HG03103 (cell line): ENCODE measurements at regions not wholly inside any gene's neighbourhood (a gene's known extent, or its start where the extent isn't known, plus 50 kb on each side); places are given as distances from the start of the nearest gene placed in this dataset.

Source experiments
- ATAC-seq: cut with Tn5 transposase; IDR thresholded peaks from one replicate; pipeline ENCODE4 v1.9.1; 2021; ENCODE audit warnings: low read depth; ENCODE audit not compliant: unreplicated experiment

GRCh38 chr12:124094733-124095132, 121.7 kb downstream of the ZNF664 start:
- ATAC-seq = no peak

DNA sequence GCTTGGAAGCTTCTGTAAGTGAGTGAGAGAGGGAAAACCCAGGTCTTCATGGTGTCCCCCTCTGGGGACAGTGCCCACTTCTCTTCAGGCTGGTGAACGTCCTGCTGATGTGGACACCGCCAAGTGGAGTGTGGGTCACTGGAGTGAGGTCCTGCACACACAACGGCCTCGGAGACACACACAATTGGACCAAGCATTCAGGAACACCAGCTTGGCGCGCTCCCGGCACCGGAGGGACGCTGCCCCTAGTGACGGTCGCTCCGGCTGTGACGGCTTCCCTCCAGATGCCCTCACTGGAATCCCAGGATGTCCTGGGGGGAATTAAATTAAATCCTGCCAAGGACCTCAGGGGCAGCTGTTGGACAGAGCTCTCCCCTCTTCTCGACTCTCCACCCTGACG, 123.1 kb downstream of the ZNF664 start:
- ATAC-seq = no peak

GRCh38 chr12:124096869-124097434, 123.9 kb downstream of the ZNF664 start:
- no peak for ATAC-seq

DNA sequence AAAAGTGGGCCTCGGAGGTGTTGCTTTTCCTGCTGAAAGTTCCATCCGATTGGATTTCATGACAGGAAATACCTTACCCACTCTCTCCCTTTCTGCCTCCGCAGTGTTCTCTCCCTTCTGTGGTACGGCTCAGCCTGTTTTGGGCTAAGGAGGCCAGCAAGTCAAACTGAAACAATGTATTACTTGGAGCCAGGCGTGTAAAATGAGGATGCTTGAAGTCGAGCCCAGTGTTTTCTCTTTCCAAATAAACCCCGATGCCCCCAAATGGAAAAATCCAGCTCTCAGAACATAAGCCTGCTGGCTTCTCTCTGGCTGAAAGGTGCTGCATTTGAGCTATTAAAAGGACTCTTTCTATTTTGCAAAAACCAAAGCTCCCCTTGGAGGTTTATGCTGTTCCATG, 124.7 kb downstream of the ZNF664 start:
- ATAC-seq = no peak

DNA sequence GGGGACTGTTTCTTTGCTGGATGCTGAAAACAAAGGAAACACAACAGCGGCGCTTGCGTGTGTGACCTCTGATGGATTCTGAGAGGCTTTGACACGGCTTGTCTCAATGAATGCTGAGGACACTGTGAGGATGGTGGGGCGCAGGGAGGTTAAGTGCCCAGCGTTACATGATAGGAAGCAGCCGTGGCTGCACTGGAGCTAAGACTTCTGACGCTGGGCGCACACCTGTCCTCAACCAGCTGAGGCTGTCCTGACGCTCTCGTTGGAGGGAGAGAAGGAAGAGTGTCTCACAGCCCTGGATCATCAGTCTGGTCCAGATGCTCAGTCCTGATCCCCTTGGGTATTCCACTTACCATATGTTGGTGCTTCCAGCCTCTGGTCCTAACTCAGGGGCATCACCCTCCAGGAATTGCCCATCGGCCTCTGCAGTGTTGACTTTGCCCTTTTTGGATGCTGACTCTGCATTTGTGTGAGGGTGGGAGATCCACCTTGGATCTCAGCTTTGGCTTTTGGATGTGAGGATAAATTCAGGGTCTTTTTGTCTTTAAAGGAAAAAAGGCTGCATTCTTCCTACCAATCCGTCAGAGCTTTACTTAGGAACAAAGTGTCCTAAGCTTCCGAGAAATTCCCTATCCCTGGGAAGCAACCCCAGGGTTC, 125.2 kb downstream of the ZNF664 start:
- no peak for ATAC-seq

DNA sequence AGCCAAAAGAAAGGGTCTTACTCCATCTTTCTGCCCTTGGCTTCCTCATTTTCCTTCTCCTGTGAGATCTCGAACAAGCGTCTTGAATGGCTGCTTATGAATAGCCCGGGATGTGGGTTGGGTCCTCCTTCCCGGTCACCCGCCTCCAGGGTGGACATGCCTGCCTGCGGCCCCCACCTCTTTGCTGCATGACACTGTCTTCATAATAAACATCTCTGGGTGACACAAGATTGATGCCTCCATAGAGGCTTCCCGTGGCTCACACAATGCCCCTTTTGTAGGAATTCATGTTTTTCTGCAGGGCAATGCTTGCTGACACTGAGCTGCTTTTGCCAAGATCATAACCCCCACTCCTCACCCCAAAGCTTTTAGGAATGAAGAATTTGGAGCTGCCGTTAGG, 125.9 kb downstream of the ZNF664 start:
- no peak for ATAC-seq

DNA sequence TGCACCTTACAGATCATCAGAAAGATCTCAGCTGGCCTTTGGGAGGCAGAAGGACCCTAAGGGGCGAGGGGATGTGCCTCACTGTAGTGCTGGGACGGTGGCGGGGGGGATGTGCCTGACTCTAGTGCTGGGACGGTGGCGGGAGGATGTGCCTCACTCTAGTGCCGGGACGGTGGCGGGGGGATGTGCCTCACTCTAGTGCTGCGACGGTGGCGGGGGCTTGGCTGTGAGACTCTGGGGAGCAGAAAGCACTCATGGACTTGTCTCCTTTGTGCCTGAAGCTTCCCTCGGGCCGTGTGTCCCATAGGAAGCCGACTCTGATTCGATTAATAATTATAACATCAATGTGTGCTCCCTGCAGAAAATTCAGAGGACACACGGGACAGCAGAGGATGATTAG, 126.6 kb downstream of the ZNF664 start:
- no peak for ATAC-seq

DNA sequence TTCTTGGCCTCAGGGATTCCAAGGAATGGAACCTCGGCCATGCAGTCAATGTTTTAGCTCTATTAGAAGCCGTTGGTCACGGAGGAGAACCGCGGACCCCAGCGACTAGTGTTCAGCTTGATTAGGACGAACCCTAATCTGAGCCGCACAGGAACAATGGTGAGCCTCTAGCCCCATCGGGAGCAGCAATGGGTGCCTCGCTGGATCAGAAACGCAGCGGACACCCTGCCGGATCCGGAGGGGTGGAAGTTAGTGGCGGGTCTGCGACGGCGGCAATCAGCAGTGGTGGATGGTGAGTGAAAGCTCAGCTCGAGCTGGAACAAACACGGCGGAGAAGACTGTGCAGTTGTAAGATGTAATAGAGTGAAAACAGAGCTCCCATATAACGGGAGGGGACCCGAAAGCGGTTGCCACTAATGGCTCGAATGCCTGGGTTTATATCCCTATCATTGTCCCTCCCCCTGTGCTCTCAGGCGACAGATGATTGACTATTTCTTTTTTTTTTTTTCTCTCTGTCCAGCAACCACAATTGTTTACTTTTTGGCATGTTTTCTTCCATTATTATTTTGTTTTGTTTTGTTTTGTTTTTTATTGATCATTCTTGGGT, 127.7 kb downstream of the ZNF664 start:
- ATAC-seq = no peak

DNA sequence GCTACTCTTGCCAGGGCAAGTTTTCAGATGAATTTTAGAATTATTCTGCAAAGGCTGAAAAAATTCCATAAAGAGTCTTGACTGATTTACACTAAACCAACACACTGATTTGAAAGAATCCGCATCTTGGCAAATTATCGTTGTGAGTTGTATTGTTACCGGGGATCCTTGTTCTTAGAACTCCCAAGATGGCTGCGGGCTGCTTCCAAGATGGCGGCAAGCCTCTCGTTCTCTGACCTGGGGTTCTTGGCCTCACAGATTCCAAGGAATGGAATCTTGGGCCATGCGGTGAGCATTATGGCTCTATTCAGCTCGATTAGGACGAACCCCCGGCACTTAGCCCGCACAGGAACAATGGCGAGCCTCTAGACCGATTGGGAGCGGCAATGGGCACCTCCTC, 132.5 kb downstream of the ZNF664 start:
- ATAC-seq = no peak

DNA sequence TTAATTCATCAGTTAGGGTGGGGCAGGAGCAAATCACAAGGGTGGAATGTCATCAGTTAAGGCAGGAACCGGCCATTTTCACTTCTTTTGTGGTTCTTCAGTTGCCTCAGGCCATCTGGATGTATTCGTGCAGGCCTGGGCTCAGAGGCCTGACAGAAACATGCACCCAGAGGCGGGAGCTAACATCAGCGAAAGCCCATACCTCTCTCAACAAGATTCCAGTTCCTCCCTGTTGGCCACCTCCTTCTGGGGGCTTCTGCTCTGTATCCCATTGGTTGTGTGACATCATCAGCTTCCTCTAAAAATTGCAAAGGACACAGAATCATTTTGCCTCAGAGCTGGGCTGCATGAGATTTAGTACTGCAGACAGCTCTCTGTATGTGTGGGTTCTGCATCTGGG, 134.3 kb downstream of the ZNF664 start:
- no peak for ATAC-seq

- no peak for ATAC-seq
These were observed 136.7 kb downstream of the ZNF664 start for GRCh38 chr12:124109760-124110159.

DNA sequence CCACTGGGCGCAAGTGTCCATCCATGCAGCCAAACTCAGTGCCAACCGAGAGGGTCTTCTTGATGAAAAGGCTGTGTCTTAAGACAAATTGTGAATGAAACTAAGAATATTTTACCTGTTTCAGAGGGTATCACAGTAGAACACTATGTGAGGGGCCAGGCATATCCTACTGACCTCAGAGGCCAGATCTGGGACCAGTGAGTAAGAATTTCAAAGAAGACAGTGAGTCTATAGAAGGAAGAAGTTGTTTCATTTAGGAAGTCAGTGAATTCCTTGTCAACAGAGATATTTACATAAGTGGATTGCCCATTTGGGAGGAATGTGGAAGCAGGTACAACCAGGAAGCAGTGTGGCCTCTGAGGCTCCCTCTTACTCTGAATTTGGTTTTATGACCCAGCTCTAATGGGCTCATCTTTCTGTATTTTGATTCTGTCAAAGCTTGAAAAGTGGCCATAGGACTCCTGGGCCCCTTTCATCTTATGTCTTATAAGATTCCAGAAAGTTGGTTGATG, 137.4 kb downstream of the ZNF664 start:
- ATAC-seq = no peak

- ATAC-seq = no peak
These were observed 138.0 kb downstream of the ZNF664 start for GRCh38 chr12:124111006-124111405.

DNA sequence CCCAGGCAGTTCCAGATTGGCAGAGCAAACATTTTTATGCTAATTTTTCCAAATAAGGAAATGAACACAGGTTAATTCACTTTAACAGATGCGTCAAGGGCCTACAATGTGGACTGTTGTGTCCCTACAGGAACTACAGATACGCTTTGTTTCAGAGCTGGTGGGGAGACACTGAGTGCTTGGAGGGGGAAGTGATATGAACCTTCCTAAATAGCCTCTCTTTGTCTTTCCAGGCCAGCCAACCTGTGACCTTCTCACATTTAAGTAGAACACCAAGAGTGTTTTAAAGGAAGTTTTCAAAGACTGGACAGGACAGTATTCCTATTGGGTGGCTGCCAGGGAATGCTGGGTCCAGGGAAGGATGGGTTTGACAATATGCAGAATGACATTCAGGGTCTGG, 141.3 kb downstream of the ZNF664 start:
- no peak for ATAC-seq

DNA sequence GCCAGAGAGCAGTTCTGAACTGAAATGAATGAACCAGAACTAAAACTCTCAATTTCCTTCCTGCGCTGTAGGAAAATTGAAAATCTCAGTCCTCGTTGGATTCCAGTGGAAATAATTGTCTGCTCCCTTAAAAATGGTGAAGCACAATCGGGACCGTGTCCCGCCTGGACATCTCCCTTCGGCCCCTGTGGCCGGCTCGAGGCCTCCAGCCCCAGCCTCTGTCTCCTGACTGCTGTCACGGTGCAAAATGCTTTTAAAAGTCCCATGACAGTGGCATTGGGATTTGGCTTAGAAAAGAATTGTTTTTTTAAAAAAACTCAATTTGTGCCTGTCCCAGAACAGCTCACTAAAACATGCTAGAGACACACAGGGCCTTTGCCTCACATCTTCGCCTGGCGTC, 142.5 kb downstream of the ZNF664 start:
- ATAC-seq = no peak

GRCh38 chr12:124115976-124116690, 143.1 kb downstream of the ZNF664 start:
- ATAC-seq = no peak

DNA sequence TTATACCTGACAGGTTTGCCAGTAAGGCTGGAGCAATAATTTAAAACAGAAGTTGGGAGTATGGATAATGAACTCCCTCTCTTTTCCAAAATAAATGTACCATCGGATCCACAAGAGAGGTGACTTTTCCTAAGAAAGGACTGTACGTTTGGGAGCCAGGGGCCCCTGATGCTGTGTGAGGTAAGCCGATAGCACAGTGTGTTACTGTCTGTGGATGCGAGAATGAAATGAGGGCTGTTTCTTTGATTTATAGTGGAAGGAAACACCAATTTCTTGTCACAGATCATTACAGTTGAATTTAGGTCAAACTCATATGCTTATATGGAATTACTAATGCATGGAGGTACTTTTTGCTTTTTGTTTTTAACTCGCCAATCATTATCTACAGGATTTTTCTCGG, 147.7 kb downstream of the ZNF664 start:
- no peak for ATAC-seq

DNA sequence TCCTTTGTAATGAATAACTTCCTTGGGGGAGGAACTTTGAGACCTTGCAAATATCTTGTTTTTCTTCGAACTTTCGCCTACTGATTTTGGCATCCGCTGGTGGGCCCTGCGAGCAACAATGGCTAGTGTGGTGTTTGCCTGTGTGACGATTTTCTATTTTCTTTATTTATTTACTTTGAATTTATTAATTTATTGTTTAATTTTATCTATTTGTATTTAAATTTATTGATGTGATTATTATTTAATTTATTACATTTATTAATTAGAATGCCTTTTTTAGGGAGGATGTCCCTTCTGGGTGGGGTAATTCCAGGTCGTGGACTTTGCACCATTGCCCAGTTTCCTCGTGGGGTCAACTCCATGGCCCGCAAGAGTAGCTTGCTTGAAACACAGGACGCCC, 149.7 kb downstream of the ZNF664 start:
- ATAC-seq = no peak

DNA sequence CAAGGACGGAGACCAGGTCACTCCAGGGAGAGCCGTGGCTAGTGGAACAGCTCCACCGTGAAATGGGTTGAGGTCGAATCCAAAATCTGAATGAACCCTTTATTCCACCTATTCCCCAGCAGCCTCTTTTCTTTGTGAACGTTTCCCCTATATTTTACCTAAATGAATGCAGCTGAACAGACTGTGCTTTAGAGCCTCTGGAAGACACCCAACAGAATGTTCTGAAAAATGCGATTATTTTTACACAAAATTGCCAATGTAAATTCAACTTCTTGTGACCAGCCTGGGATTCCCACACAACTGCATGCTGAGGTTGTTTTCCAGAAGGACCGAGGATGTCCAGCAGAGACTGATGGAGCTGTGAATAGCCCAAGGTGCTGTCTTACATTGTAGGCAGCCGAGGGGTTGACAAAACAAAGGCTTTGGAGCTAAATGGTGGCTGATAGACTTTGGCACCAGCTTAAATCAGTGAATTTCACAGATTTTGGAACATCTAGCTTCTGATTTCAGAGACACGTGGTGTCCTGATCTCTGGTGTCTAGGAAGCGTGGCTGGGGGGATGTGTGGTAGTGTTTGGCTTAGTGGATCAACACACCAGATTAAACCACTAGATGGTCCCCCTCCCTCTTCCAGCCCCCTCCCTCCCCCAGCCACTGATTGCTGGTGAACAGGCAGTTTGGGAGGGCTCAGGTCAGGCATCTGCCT, 150.4 kb downstream of the ZNF664 start:
- ATAC-seq = no peak

GRCh38 chr12:124125203-124125871, 152.3 kb downstream of the ZNF664 start:
- ATAC-seq = no peak
